Suprapubic skin (tissue), 4 donors: ENCODE measurements at regions not wholly inside any gene's neighbourhood (a gene's known extent, or its start where the extent isn't known, plus 50 kb on each side); places are given as distances from the start of the nearest gene placed in this dataset.

ENCODE experiments used
- DNase-seq, 2 donors: peaks; one replicate each; pipeline ENCODE4 v3.0.0-alpha.2; 2019; ENCODE audit warnings: low spot score in 2 of 2
- H3K27ac ChIP-seq: fragments of 200-600 bp; sonication (generic); one replicate; pipeline ENCODE4 v1.5.1; 2019
- H3K27me3 ChIP-seq: fragments of 200-600 bp; sonication (generic); one replicate; pipeline ENCODE4 v1.5.1; 2019
- H3K36me3 ChIP-seq: fragments of 200-600 bp; sonication (generic); one replicate; pipeline ENCODE4 v1.5.1; 2019
- H3K4me1 ChIP-seq: fragments of 200-600 bp; sonication (generic); one replicate; pipeline ENCODE4 v1.5.1; 2019
- H3K4me3 ChIP-seq: fragments of 200-600 bp; sonication (generic); one replicate; pipeline ENCODE4 v1.5.1; 2019; ENCODE audit warnings: mild to moderate bottlenecking
- H3K9me3 ChIP-seq: fragments of 200-600 bp; sonication (generic); one replicate; pipeline ENCODE4 v1.5.1; 2019
- EP300 ChIP-seq: sonication (generic); formaldehyde crosslinking; IDR thresholded peaks from one replicate; pipeline ENCODE4 v1.6.1; 2017; ENCODE audit warnings: antibody characterized with exemption
- POLR2A ChIP-seq, 2 donors: fragments of 450-650 bp; IDR thresholded peaks; one replicate each; pipeline ENCODE4 v1.6.1; 2017; ENCODE audit warnings: antibody characterized with exemption in 2 of 2, mild to moderate bottlenecking in 2 of 2, moderate library complexity in 2 of 2
- POLR2AphosphoS5 ChIP-seq, 3 donors: sonication (generic); formaldehyde crosslinking; IDR thresholded peaks; one replicate each; pipeline ENCODE4 v1.6.1; 2017; ENCODE audit warnings: antibody characterized with exemption in 3 of 3
- WGBS: methylation state at CpG from one replicate; pipeline ENCODE4 v1.1.5; 2018; 5-methylcytosine and 5-hydroxymethylcytosine counted together
- TF ChIP-seq, protein P1 (sequence below), 2 donors: fragments of 200-600 bp in 1 of 2; fragments of 450-650 bp in 1 of 2; sonication (generic) in 1 of 2; IDR thresholded peaks; one replicate each; pipeline ENCODE4 v1.5.1; 2016 to 2019; ENCODE audit warnings: antibody characterized with exemption in 2 of 2, mild to moderate bottlenecking in 1 of 2, moderate library complexity in 1 of 2

DNA sequence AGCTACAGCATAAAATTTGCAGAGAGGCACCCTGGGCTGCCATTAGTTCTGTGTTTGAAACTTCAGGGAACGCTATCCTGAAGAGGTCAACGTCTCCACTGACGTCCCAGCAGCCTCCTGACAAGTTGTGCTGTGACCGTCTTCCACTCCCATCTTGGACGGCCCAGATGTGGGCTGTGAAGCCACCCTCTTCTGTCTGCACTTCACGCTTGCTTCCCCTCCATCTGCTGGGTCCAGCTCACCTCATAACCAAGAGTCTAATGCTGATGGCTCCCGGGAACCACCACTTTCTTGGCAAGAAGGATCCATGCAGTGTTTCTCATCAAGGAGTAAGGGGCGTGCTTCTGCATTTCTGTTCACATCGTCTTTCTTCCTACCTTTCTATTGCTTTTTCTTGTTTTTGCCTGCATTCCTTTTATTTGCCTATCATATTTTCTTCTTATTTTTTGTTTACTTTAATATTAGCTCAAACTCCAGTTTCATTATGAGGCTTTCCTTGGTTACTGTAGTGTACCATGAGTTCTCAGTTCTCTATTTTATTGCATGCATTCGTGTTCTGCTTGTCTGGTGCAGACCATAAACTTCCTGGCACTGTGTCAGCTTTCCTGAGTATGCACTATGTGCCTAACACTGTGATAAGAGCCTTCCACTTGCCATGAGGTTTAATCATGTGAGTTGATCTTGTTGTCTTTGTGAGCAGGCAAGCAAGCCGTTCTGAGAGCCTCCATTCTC is 631.8 kb upstream of the RAB6C start:
- 76% methylated on average over 11 of the region's 11 CpGs for WGBS
- Histone ChIP-seq H3K9me3 (no peaks in the 10 kb centered on the region), H3K27ac (no peak overlapping the region), H3K36me3 (no peaks in the 10 kb centered on the region), H3K4me3 (no peak overlapping the region), H3K27me3 (no peaks in the 10 kb centered on the region), H3K4me1 (no peaks in the 10 kb centered on the region)
- no peak for DNase-seq
- TF ChIP-seq, protein P1, sequence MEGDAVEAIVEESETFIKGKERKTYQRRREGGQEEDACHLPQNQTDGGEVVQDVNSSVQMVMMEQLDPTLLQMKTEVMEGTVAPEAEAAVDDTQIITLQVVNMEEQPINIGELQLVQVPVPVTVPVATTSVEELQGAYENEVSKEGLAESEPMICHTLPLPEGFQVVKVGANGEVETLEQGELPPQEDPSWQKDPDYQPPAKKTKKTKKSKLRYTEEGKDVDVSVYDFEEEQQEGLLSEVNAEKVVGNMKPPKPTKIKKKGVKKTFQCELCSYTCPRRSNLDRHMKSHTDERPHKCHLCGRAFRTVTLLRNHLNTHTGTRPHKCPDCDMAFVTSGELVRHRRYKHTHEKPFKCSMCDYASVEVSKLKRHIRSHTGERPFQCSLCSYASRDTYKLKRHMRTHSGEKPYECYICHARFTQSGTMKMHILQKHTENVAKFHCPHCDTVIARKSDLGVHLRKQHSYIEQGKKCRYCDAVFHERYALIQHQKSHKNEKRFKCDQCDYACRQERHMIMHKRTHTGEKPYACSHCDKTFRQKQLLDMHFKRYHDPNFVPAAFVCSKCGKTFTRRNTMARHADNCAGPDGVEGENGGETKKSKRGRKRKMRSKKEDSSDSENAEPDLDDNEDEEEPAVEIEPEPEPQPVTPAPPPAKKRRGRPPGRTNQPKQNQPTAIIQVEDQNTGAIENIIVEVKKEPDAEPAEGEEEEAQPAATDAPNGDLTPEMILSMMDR (IDR thresholded peaks at IDR 0.05) = no peak
- TF ChIP-seq POLR2AphosphoS5 (IDR thresholded peaks at IDR 0.05) = no peak
- no peak for TF ChIP-seq POLR2A (IDR thresholded peaks at IDR 0.05)
- no peak for TF ChIP-seq EP300

DNA sequence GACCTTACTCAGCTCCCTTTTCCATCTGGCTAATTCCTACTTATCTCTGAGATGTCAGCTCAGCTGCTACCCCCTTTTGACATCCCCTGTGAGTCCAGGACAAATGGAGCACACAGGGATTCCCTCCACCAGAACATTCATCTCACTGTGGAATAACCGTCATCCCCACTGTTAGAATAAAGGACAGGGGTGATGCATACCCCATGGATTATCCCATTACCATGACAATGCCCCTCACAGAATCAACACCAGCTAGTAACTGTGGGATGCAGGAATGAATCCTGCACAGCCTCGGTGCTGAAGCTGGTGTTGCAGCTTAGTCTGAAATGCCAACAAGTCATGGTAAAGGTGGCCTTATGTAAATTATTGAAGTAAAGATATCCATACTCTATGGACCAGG is 624.8 kb upstream of the RAB6C start:
- 90% methylated on average over 2 of the region's 2 CpGs for WGBS

GRCh38 chr2:129361688-129362087 is 617.8 kb upstream of the RAB6C start:
- Histone ChIP-seq H3K27ac (no peak overlapping the region), H3K36me3 (no peaks in the 10 kb centered on the region), H3K27me3 (no peaks in the 10 kb centered on the region), H3K4me1 (no peaks in the 10 kb centered on the region), H3K4me3 (no peak overlapping the region), H3K9me3 (no peaks in the 10 kb centered on the region)
- DNase-seq = no peak
- WGBS = no CpG with 5 or more reads among the region's 3 CpGs
- no peak for TF ChIP-seq POLR2AphosphoS5 (IDR thresholded peaks at IDR 0.05)
- TF ChIP-seq, protein P1 (IDR thresholded peaks at IDR 0.05) = no peak
- no peak for TF ChIP-seq POLR2A (IDR thresholded peaks at IDR 0.05)
- no peak for TF ChIP-seq EP300

More for the DNA sequence above, 624.8 kb upstream of the RAB6C start:
- no peaks in the 10 kb centered on the region for H3K27me3 ChIP-seq
- H3K27ac ChIP-seq = no peak overlapping the region
- no peaks in the 10 kb centered on the region for H3K4me1 ChIP-seq
- H3K9me3 ChIP-seq = no peaks in the 10 kb centered on the region
- no peaks in the 10 kb centered on the region for H3K36me3 ChIP-seq
- TF ChIP-seq POLR2AphosphoS5 (IDR thresholded peaks at IDR 0.05) (no peak), EP300 (no peak), POLR2A (IDR thresholded peaks at IDR 0.05) (no peak)
- TF ChIP-seq, protein P1 (IDR thresholded peaks at IDR 0.05) = no peak
- DNase-seq = no peak
- H3K4me3 ChIP-seq = no peak overlapping the region

- Histone ChIP-seq H3K27ac (no peak overlapping the region), H3K4me3 (no peak overlapping the region), H3K27me3 (no peaks in the 10 kb centered on the region), H3K4me1 (no peaks in the 10 kb centered on the region), H3K9me3 (no peaks in the 10 kb centered on the region), H3K36me3 (no peaks in the 10 kb centered on the region)
- WGBS = 61% methylated on average over 7 of the region's 7 CpGs
- TF ChIP-seq POLR2A (IDR thresholded peaks at IDR 0.05) (no peak), EP300 (no peak), POLR2AphosphoS5 (IDR thresholded peaks at IDR 0.05) (no peak)
- TF ChIP-seq, protein P1 (IDR thresholded peaks at IDR 0.05) = no peak
- no peak for DNase-seq
Measured at GRCh38 chr2:129366263-129366662, 613.2 kb upstream of the RAB6C start.

GRCh38 chr2:129367107-129367506 is 612.4 kb upstream of the RAB6C start:
- Histone ChIP-seq H3K4me3 (no peak overlapping the region), H3K27me3 (no peaks in the 10 kb centered on the region), H3K36me3 (no peaks in the 10 kb centered on the region), H3K9me3 (no peaks in the 10 kb centered on the region), H3K4me1 (no peaks in the 10 kb centered on the region), H3K27ac (no peak overlapping the region)
- 83% methylated on average over 4 of the region's 4 CpGs for WGBS
- TF ChIP-seq POLR2A (IDR thresholded peaks at IDR 0.05) (no peak), POLR2AphosphoS5 (IDR thresholded peaks at IDR 0.05) (no peak), EP300 (no peak)
- TF ChIP-seq, protein P1 (IDR thresholded peaks at IDR 0.05) = no peak
- no peak for DNase-seq
